ENCODE measurements at regions not wholly inside any gene's neighbourhood (a gene's known extent, or its start where the extent isn't known, plus 50 kb on each side); places are given as distances from the start of the nearest gene placed in this dataset.

GRCh38 chr1:195763146-195763906, 844.9 kb downstream of the KCNT2 start:
- Mint-ChIP-seq H3K9me3 (no peaks in the 10 kb centered on the region), H3K36me3 (ENCODE audit: low read depth) (no peaks in the 10 kb centered on the region), H3K27ac (no peak overlapping the region), H3K4me1 (no peaks in the 10 kb centered on the region), H3K4me3 (no peak overlapping the region), H3K27me3 (no peaks in the 10 kb centered on the region)
- ChIA-PET POLR2A (no interaction called here), CTCF (no interaction called here)
- DNase-seq, result no peak

- CTCF ChIA-PET, result no interaction called here
- no peak overlapping the region for H3K4me3 Mint-ChIP-seq
- no peaks in the 10 kb centered on the region for H3K27me3 Mint-ChIP-seq
- DNase-seq, result no peak
- POLR2A ChIA-PET, result no interaction called here
- no peaks in the 10 kb centered on the region for H3K9me3 Mint-ChIP-seq
- H3K4me1 Mint-ChIP-seq, result no peaks in the 10 kb centered on the region
- H3K27ac Mint-ChIP-seq, result no peak overlapping the region
- H3K36me3 Mint-ChIP-seq (ENCODE audit: low read depth), result no peaks in the 10 kb centered on the region
Measured at GRCh38 chr1:195761104-195761503, 847.1 kb downstream of the KCNT2 start.

DNA sequence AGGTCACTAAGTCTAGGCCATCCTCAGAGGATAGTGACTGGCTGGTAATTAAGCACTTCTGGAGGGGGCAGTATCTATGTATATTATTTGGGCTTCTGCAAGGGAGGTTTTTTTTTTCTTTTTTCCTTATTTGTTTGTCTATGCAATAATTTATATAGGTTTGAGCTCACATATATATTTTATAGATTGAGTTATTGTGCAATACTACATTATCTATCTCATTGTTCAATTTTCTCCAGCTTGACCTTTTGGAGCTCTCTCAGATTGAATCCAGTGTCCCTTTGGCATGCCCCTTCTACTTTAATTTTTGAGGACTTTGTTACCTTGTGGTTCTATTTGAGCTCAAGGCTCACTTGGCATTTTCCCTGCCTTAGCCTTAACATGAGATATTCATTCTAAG, 852.1 kb downstream of the KCNT2 start:
- ChIA-PET CTCF (interaction anchor here (0.7 kb wide), 1 partner anchor 112 kb away, joined by 5 read pairs; no protein-coding TSS in a partner anchor), POLR2A (no interaction called here)
- Mint-ChIP-seq H3K27ac (no peak overlapping the region), H3K9me3 (no peaks in the 10 kb centered on the region), H3K4me3 (no peak overlapping the region), H3K36me3 (ENCODE audit: low read depth) (no peaks in the 10 kb centered on the region), H3K27me3 (no peaks in the 10 kb centered on the region), H3K4me1 (no peaks in the 10 kb centered on the region)
- no peak for DNase-seq

- CTCF ChIA-PET, result no interaction called here
- H3K27ac Mint-ChIP-seq, result no peak overlapping the region
- POLR2A ChIA-PET, result no interaction called here
Measured at GRCh38 chr1:195754874-195755273, 853.4 kb downstream of the KCNT2 start.

DNA sequence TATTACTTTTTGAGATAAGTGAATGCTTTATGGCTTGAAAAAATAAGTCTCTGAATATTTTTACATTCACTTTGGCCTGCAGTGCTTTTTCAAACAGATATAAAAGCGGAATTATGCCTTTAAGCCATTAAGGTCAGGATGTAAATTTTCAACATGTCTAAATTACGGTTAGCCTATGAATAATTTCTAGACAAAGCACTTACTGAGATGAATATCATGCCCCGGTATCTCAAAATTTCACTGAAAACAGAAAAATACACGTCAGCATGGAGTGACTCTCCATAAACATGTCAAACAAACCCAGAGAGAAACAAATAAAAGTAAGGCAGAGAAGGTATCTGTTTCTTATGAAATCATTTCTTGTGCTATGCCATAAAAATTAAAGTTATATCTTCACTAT, 853.9 kb downstream of the KCNT2 start:
- no peaks in the 10 kb centered on the region for H3K27me3 Mint-ChIP-seq
- no peak overlapping the region for H3K4me3 Mint-ChIP-seq
- H3K27ac Mint-ChIP-seq, result no peak overlapping the region
- ChIA-PET POLR2A (no interaction called here), CTCF (no interaction called here)
- H3K9me3 Mint-ChIP-seq, result no peaks in the 10 kb centered on the region
- DNase-seq, result no peak
- H3K4me1 Mint-ChIP-seq, result no peaks in the 10 kb centered on the region
- no peaks in the 10 kb centered on the region for H3K36me3 Mint-ChIP-seq (ENCODE audit: low read depth)

More at GRCh38 chr1:195754874-195755273, 853.4 kb downstream of the KCNT2 start:
- Mint-ChIP-seq H3K36me3 (ENCODE audit: low read depth) (no peaks in the 10 kb centered on the region), H3K9me3 (no peaks in the 10 kb centered on the region), H3K4me3 (no peak overlapping the region), H3K27me3 (no peaks in the 10 kb centered on the region), H3K4me1 (no peaks in the 10 kb centered on the region)
- DNase-seq, result no peak

GRCh38 chr1:195748969-195749368, 859.3 kb downstream of the KCNT2 start:
- Mint-ChIP-seq H3K27ac (no peak overlapping the region), H3K4me3 (no peak overlapping the region), H3K27me3 (no peaks in the 10 kb centered on the region), H3K36me3 (ENCODE audit: low read depth) (no peaks in the 10 kb centered on the region), H3K9me3 (no peaks in the 10 kb centered on the region), H3K4me1 (no peaks in the 10 kb centered on the region)
- DNase-seq, result no peak
- ChIA-PET CTCF (no interaction called here), POLR2A (no interaction called here)

GRCh38 chr1:195745189-195746010, 862.8 kb downstream of the KCNT2 start:
- H3K4me1 Mint-ChIP-seq, result no peaks in the 10 kb centered on the region
- no peaks in the 10 kb centered on the region for H3K9me3 Mint-ChIP-seq
- no peaks in the 10 kb centered on the region for H3K36me3 Mint-ChIP-seq (ENCODE audit: low read depth)
- POLR2A ChIA-PET, result no interaction called here
- no peaks in the 10 kb centered on the region for H3K27me3 Mint-ChIP-seq
- no peak overlapping the region for H3K4me3 Mint-ChIP-seq
- DNase-seq, result no peak
- CTCF ChIA-PET, result no interaction called here
- H3K27ac Mint-ChIP-seq, result no peak overlapping the region

- no peak overlapping the region for H3K4me3 Mint-ChIP-seq
- H3K4me1 Mint-ChIP-seq, result no peaks in the 10 kb centered on the region
- H3K9me3 Mint-ChIP-seq, result no peaks in the 10 kb centered on the region
- POLR2A ChIA-PET, result no interaction called here
- no peak for DNase-seq
- H3K27me3 Mint-ChIP-seq, result no peaks in the 10 kb centered on the region
- CTCF ChIA-PET, result no interaction called here
- no peak overlapping the region for H3K27ac Mint-ChIP-seq
- no peaks in the 10 kb centered on the region for H3K36me3 Mint-ChIP-seq (ENCODE audit: low read depth)
Measured at GRCh38 chr1:195744256-195744655, 864.0 kb downstream of the KCNT2 start.

- Mint-ChIP-seq H3K9me3 (no peaks in the 10 kb centered on the region), H3K4me1 (no peaks in the 10 kb centered on the region), H3K27ac (no peak overlapping the region), H3K4me3 (no peak overlapping the region), H3K36me3 (ENCODE audit: low read depth) (no peaks in the 10 kb centered on the region), H3K27me3 (no peaks in the 10 kb centered on the region)
- ChIA-PET CTCF (no interaction called here), POLR2A (no interaction called here)
- DNase-seq, result no peak
Measured at GRCh38 chr1:195740862-195741261, 867.4 kb downstream of the KCNT2 start.

DNA sequence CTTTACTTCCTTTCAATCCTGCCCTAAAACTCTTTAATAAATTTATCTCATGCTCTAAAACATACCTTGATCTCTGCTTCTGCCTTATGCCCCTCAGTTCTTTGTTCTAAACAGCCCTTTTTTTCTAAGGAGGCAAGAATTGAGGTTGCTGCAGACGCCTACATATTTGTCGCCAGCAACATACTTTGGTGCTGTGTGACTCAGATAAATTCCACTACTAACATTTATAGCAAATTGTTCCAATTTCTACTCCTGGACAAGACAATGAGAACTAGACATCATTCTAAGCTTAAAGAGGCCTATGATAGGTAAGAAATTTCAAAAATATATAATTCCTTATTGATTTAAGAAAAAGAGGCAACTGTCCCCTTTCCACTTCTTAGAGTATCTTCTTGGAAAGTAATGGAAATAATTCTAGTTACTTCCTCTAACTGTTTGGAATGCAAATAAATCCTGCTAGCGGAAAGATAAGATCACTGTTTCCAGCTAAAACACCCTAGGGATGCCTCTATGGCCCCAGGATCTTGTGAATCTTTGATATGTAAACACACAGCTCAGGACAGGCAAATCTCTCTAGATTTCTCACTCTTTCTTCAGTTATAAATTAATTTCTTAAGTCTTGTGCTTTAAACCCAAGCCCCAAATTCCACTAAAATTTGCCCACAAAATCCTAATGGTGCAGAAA, 869.1 kb downstream of the KCNT2 start:
- H3K27ac Mint-ChIP-seq, result no peak overlapping the region
- ChIA-PET CTCF (no interaction called here), POLR2A (no interaction called here)
- no peak overlapping the region for H3K4me3 Mint-ChIP-seq
- no peaks in the 10 kb centered on the region for H3K4me1 Mint-ChIP-seq
- no peaks in the 10 kb centered on the region for H3K27me3 Mint-ChIP-seq
- DNase-seq, result no peak
- H3K36me3 Mint-ChIP-seq (ENCODE audit: low read depth), result no peaks in the 10 kb centered on the region
- H3K9me3 Mint-ChIP-seq, result no peaks in the 10 kb centered on the region

- DNase-seq, result no peak
- Mint-ChIP-seq H3K27ac (no peak overlapping the region), H3K27me3 (no peaks in the 10 kb centered on the region), H3K4me1 (no peaks in the 10 kb centered on the region), H3K36me3 (ENCODE audit: low read depth) (no peaks in the 10 kb centered on the region), H3K4me3 (no peak overlapping the region), H3K9me3 (no peaks in the 10 kb centered on the region)
- ChIA-PET POLR2A (no interaction called here), CTCF (no interaction called here)
Measured at GRCh38 chr1:195735140-195735539, 873.1 kb downstream of the KCNT2 start.

- Mint-ChIP-seq H3K27me3 (no peaks in the 10 kb centered on the region), H3K36me3 (ENCODE audit: low read depth) (no peaks in the 10 kb centered on the region), H3K4me1 (no peaks in the 10 kb centered on the region), H3K4me3 (no peak overlapping the region), H3K9me3 (no peaks in the 10 kb centered on the region), H3K27ac (no peak overlapping the region)
- DNase-seq, result no peak
- CTCF ChIA-PET, result no interaction called here
- POLR2A ChIA-PET, result no interaction called here
Measured at GRCh38 chr1:195733826-195734225, 874.4 kb downstream of the KCNT2 start.

DNA sequence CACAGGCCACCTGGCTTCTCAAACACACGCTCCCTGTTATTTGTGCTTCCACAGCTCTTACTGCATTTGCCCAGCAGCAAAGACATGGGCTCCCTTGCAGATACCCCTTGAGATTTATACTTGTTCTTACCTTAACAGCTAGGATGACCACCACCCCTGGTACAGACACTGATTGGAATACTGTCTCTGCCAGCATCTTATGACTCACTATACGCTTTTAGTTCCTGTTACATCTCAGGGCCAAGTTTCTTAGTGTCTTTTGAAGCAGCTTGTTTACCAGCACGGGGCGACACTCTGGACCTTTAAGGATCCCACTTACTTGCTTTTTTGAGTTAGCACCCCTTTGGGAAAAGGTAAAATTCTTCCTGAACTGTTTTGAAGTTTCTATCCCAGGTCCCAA, 874.8 kb downstream of the KCNT2 start:
- H3K9me3 Mint-ChIP-seq, result no peaks in the 10 kb centered on the region
- H3K4me1 Mint-ChIP-seq, result no peaks in the 10 kb centered on the region
- no peak overlapping the region for H3K4me3 Mint-ChIP-seq
- no peaks in the 10 kb centered on the region for H3K36me3 Mint-ChIP-seq (ENCODE audit: low read depth)
- DNase-seq, result no peak
- ChIA-PET POLR2A (no interaction called here), CTCF (no interaction called here)
- H3K27me3 Mint-ChIP-seq, result no peaks in the 10 kb centered on the region
- H3K27ac Mint-ChIP-seq, result no peak overlapping the region
